GM12878 (cell line): ENCODE measurements at regions not wholly inside any gene's neighbourhood (a gene's known extent, or its start where the extent isn't known, plus 50 kb on each side); places are given as distances from the start of the nearest gene placed in this dataset.

Experiments
- ATAC-seq: fragments of 200-7000 bp; cut with Tn5 transposase; 3 replicates; pipeline ENCODE4 v1.9.1; 2020; ENCODE audit warnings: mild to moderate bottlenecking, moderate library complexity
- BruUV-seq: library from RNA; stranded (reverse); fragments of 400-500 nt; replicated peaks from 2 replicates; lab custom pipeline; 2021; lab: Mats Ljungman, UMichigan
- CTCF ChIA-PET: fragments of 300-600 bp; sonication (Branson Sonifier 250); formaldehyde crosslinking; extraction: SDS; loops from one replicate; lab custom pipeline; 2021; ENCODE audit warnings: inconsistent platforms; lab: Yijun Ruan, JAX
- POLR2A ChIA-PET: fragments of 350-600 bp; formaldehyde crosslinking; extraction: SDS; loops from one replicate; lab custom pipeline; 2021; ENCODE audit warnings: inconsistent platforms; lab: Charles Lee
- RAD21 ChIA-PET: fragments of 300-600 bp; sonication (Branson Sonifier 250); formaldehyde crosslinking; loops from one replicate; lab custom pipeline; 2023; ENCODE audit warnings: antibody characterized with exemption; ENCODE audit not compliant: unreplicated experiment; lab: Charles Lee
- SMC1A ChIA-PET: fragments of 300-600 bp; sonication (Branson Sonifier 250); formaldehyde crosslinking; loops from one replicate; lab custom pipeline; 2023; ENCODE audit not compliant: unreplicated experiment, uncharacterized antibody; lab: Charles Lee
- DNase-seq: peaks from one replicate; pipeline ENCODE4 v3.0.0-alpha.2; 2011; ENCODE audit warnings: low read depth, low spot score
- FAIRE-seq: peaks from 3 replicates; lab custom pipeline; 2011; peaks lifted over from hg19 to GRCh38; lab: Jason Lieb, UNC
- H2AFZ ChIP-seq: 2 replicates; pipeline ENCODE4 v1.6.0; 2011; ENCODE audit warnings: low read depth, low read length, control low read depth; ENCODE audit not compliant: control insufficient read depth
- H3K27ac ChIP-seq: 2 replicates; pipeline ENCODE4 v1.5.1; 2011; ENCODE audit warnings: control low read depth; ENCODE audit not compliant: control insufficient read depth, insufficient read depth
- H3K27me3 ChIP-seq, 2 experiments: replicated peaks in 1 of 2; 2 replicates each; pipeline versions ENCODE4 v1.6.0 to v1.6.1; 2011; ENCODE audit warnings: low read length in 1 of 2; ENCODE audit not compliant: control insufficient read depth in 2 of 2, insufficient read depth in 2 of 2
- H3K36me3 ChIP-seq, 2 experiments: 2 replicates each; pipeline ENCODE4 v1.5.1; 2011; ENCODE audit warnings: low read length in 1 of 2; ENCODE audit not compliant: control insufficient read depth in 2 of 2, insufficient read depth in 2 of 2
- H3K4me1 ChIP-seq: 2 replicates; pipeline ENCODE4 v1.6.1; 2011; ENCODE audit warnings: mild to moderate bottlenecking, low read length, moderate library complexity, mixed read lengths; ENCODE audit not compliant: control insufficient read depth, insufficient read depth
- H3K4me2 ChIP-seq: 2 replicates; pipeline ENCODE4 v1.6.0; 2011; ENCODE audit warnings: control low read depth; ENCODE audit not compliant: control insufficient read depth, insufficient read depth
- H3K4me3 ChIP-seq: fragments of 200-600 bp; sonication (generic); 2 replicates; pipeline ENCODE4 v1.5.1; 2016
- H3K79me2 ChIP-seq: 2 replicates; pipeline ENCODE4 v1.6.0; 2011; ENCODE audit warnings: low read length; ENCODE audit not compliant: control insufficient read depth, insufficient read depth
- H3K9ac ChIP-seq: 2 replicates; pipeline ENCODE4 v1.8.0; 2011; ENCODE audit warnings: low read length, control low read depth, mixed read lengths; ENCODE audit not compliant: control insufficient read depth, insufficient read depth
- H3K9me3 ChIP-seq: replicated peaks from 3 replicates; pipeline ENCODE4 v1.5.1; 2011; ENCODE audit warnings: mild to moderate bottlenecking, low read length; ENCODE audit not compliant: control insufficient read depth, insufficient read depth
- H4K20me1 ChIP-seq: 2 replicates; pipeline ENCODE4 v1.6.0; 2011; ENCODE audit not compliant: control insufficient read depth, insufficient read depth
- BCL3 ChIP-seq: IDR thresholded peaks from 2 replicates; pipeline ENCODE4 v1.6.1; 2011; ENCODE audit warnings: borderline replicate concordance, low read depth, mild to moderate bottlenecking, moderate library complexity, low read length; ENCODE audit not compliant: insufficient read depth, poor library complexity, severe bottlenecking
- CHD4 ChIP-seq: fragments of 200-600 bp; sonication (generic); IDR thresholded peaks from 2 replicates; pipeline ENCODE4 v1.6.1; 2016; ENCODE audit warnings: mild to moderate bottlenecking
- GABPA ChIP-seq: IDR thresholded peaks from 2 replicates; pipeline ENCODE4 v1.6.1; 2014; ENCODE audit warnings: antibody characterized with exemption, low read depth, mild to moderate bottlenecking, inconsistent platforms
- MAX ChIP-seq: IDR thresholded peaks from 2 replicates; pipeline ENCODE4 v1.6.1; 2012; ENCODE audit warnings: low read depth, low read length, improper control_type of control experiment
- MLLT1 ChIP-seq: fragments of 450-650 bp; IDR thresholded peaks from 2 replicates; pipeline ENCODE4 v1.6.1; 2016; ENCODE audit warnings: mild to moderate bottlenecking
- MYC ChIP-seq: IDR thresholded peaks from 2 replicates; pipeline ENCODE4 v1.6.1; 2011; ENCODE audit warnings: mild to moderate bottlenecking, low read length, moderate library complexity, inconsistent platforms; ENCODE audit not compliant: insufficient read depth, insufficient replicate concordance, insufficient read length, severe bottlenecking
- RB1 ChIP-seq: fragments of 450-650 bp; formaldehyde crosslinking; IDR thresholded peaks from 2 replicates; pipeline ENCODE4 v1.6.1; 2017; ENCODE audit warnings: mild to moderate bottlenecking, borderline replicate concordance
- WGBS: methylation state at CpG from one replicate; pipeline ENCODE4 v1.1.6; 2016; ENCODE audit warnings: low lambda C conversion rate; ENCODE audit not compliant: insufficient replicate concordance, insufficient coverage; ENCODE audit errors: missing lambda C conversion rate; 5-methylcytosine and 5-hydroxymethylcytosine counted together
- in situ Hi-C: fragments of 300-500 bp; cut with MboI; formaldehyde crosslinking; loops from 9 replicates; pipeline ENCODE4 v1.14.3; 2018; ENCODE audit warnings: mixed read lengths
- intact Hi-C: fragments of 100-400 bp; cut with micrococcal nuclease; formaldehyde crosslinking; loops from one replicate; pipeline ENCODE4 v1.14.2; 2022; ENCODE audit not compliant: unreplicated experiment

- no peak for TF ChIP-seq MLLT1
- no peak for TF ChIP-seq MYC
Observed at GRCh38 chr19:32231020-32231419, 114.4 kb upstream of the ZNF507 start (continued).

- H2AFZ ChIP-seq: no peak overlapping the region
- intact Hi-C loops (no loop called here), in situ Hi-C loops (loop anchor here (5.0 kb wide), 1 partner anchor 1554 kb away; no protein-coding TSS in a partner anchor)
- FAIRE-seq (no peak), ATAC-seq (no peak), DNase-seq (no peak)
- H3K79me2 ChIP-seq: no peaks in the 10 kb centered on the region
- 37% methylated on average over 6 of the region's 6 CpGs for WGBS
- ChIA-PET POLR2A (no interaction called here), CTCF (no interaction called here)
- no peaks in the 10 kb centered on the region for H4K20me1 ChIP-seq
- H3K4me3 ChIP-seq: no peak overlapping the region
- no peak overlapping the region for H3K9ac ChIP-seq
- H3K36me3 ChIP-seq: no peaks in the 10 kb centered on the region
- H3K9me3 ChIP-seq: no peaks in the 10 kb centered on the region
- TF ChIP-seq BCL3 (no peak), CHD4 (no peak), MAX (no peak), RB1 (no peak), GABPA (no peak)
- TF ChIP-seq, all 136 proteins: peak for 0
- no peaks in the 10 kb centered on the region for H3K27me3 ChIP-seq
- H3K4me1 ChIP-seq: no peaks in the 10 kb centered on the region
- BruUV-seq: no TSS peak
- RAD21 ChIA-PET: no interaction called here
- no peak overlapping the region for H3K27ac ChIP-seq
- no peak overlapping the region for H3K4me2 ChIP-seq
- SMC1A ChIA-PET: no interaction called here
Observed at GRCh38 chr19:32231691-32232090, 113.7 kb upstream of the ZNF507 start.
